NB4 (cell line): ENCODE measurements at regions not wholly inside any gene's neighbourhood (a gene's known extent, or its start where the extent isn't known, plus 50 kb on each side); places are given as distances from the start of the nearest gene placed in this dataset.

Experiments used
- DNase-seq: peaks from one replicate; pipeline ENCODE4 v3.0.0; 2010; ENCODE audit warnings: low read depth
- H3K4me3 ChIP-seq: one replicate; pipeline ENCODE4 v1.5.1; 2011; ENCODE audit warnings: mild to moderate bottlenecking, low read depth, low read length, moderate library complexity
- MYC ChIP-seq: IDR thresholded peaks from 2 replicates; pipeline ENCODE4 v1.6.1; 2011; ENCODE audit warnings: low read depth, low read length
- POLR2A ChIP-seq: IDR thresholded peaks from 2 replicates; pipeline ENCODE4 v1.6.1; 2011; ENCODE audit warnings: mild to moderate bottlenecking; ENCODE audit not compliant: insufficient read length; ENCODE audit errors: extremely low read depth
- TF ChIP-seq, protein P1 (sequence below): IDR thresholded peaks from 2 replicates; pipeline ENCODE4 v1.6.1; 2011; ENCODE audit warnings: low read depth, low read length
- TF ChIP-seq, protein P2 (sequence below): IDR thresholded peaks from one replicate; pipeline ENCODE4 v1.5.1; 2012; ENCODE audit warnings: low read depth, low read length

DNA sequence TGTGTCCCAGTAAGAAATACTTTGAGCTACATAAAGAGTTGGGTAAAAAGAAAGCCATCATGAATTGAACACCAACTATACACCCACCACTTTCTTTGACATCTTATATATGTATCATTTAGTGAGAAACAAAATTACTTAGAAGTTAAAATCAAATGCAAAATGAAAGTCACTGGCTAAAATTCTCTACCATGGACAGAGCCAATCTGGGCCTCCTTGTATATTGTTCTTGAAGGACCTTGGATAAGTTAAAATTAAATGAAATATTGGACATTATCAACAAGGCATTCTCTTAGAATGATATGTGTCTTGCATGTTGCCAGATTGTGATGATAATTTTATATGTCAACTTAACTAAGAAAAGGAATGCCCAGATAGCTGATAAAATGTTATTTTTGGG is 64.2 kb upstream of the CHL1 start:
- TF ChIP-seq, protein P1, sequence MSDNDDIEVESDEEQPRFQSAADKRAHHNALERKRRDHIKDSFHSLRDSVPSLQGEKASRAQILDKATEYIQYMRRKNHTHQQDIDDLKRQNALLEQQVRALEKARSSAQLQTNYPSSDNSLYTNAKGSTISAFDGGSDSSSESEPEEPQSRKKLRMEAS = no peak
- TF ChIP-seq, protein P2, sequence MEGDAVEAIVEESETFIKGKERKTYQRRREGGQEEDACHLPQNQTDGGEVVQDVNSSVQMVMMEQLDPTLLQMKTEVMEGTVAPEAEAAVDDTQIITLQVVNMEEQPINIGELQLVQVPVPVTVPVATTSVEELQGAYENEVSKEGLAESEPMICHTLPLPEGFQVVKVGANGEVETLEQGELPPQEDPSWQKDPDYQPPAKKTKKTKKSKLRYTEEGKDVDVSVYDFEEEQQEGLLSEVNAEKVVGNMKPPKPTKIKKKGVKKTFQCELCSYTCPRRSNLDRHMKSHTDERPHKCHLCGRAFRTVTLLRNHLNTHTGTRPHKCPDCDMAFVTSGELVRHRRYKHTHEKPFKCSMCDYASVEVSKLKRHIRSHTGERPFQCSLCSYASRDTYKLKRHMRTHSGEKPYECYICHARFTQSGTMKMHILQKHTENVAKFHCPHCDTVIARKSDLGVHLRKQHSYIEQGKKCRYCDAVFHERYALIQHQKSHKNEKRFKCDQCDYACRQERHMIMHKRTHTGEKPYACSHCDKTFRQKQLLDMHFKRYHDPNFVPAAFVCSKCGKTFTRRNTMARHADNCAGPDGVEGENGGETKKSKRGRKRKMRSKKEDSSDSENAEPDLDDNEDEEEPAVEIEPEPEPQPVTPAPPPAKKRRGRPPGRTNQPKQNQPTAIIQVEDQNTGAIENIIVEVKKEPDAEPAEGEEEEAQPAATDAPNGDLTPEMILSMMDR = no peak
- no peak for TF ChIP-seq POLR2A
- TF ChIP-seq MYC = no peak
- DNase-seq = no peak
- no peak overlapping the region for H3K4me3 ChIP-seq

DNA sequence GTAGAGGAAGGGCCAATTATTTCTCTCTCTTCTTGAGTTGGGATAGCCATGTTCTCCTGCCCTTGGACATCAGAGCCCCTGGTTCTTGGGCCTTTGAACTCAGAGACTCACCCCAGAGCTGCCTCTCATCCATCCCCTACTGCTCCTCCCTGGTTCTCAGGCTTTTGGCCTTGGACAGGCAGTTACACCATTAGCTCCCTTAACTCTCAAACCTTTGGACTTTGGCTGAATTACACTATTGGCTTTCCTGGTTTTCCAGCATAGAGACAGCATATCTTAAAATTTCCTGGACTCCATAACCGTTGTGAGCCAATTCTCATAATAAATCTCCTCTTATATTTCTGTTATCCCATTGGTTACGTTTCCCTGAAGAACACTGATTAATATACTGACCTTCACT is 63.7 kb upstream of the CHL1 start:
- H3K4me3 ChIP-seq = no peak overlapping the region
- no peak for TF ChIP-seq POLR2A
- TF ChIP-seq, protein P2 = no peak
- no peak for DNase-seq

DNA sequence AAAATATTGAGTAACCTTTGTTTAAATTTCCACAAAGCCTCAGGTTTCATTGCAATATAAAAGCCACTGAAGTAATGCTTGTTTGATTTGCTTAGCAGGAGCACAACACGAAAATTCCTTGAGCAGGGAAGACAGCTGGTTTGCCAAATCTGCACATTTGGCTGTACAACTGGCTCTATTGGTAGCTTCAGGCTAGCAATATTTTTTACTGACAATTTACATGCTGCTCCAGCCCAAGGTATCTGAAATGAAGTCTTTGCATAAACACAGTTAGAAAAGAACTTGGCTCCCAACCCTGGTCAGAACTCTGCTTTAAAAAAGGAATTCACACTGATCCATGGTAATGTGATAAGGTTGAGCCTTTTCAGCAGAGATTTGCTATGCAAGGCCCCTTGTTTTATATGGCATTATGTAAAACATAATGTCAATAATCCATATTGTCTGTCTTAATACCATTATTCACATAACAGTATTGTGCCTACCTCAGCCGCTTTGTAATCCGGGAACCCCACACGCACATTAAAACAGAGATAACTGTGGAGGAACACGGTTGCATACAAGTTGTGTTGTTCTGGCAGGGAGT is 55.7 kb upstream of the CHL1 start:
- no peak overlapping the region for H3K4me3 ChIP-seq
- DNase-seq = no peak
- TF ChIP-seq POLR2A = no peak
- no peak for TF ChIP-seq MYC
- TF ChIP-seq, protein P1 = no peak
- TF ChIP-seq, protein P2 = no peak
